Liver (tissue), 3 donors: ENCODE measurements at regions not wholly inside any gene's neighbourhood (a gene's known extent, or its start where the extent isn't known, plus 50 kb on each side); places are given as distances from the start of the nearest gene placed in this dataset.

Experiments used
- ATF3 ChIP-seq: IDR thresholded peaks from 2 replicates; pipeline ENCODE4 v1.6.1; 2016; ENCODE audit warnings: antibody characterized with exemption
- CTCF ChIP-seq: fragments of 150-350 bp; IDR thresholded peaks from 2 replicates; pipeline ENCODE4 v1.5.1; 2017; ENCODE audit warnings: improper control_type of control experiment, low read depth, low read length; ENCODE audit not compliant: missing input control
- EGR1 ChIP-seq, 2 donors: IDR thresholded peaks; 2 replicates each; pipeline ENCODE4 v1.6.1; 2016 to 2018; ENCODE audit warnings: antibody characterized with exemption in 2 of 2, low read depth in 2 of 2
- FOXA1 ChIP-seq: IDR thresholded peaks from 2 replicates; pipeline ENCODE4 v1.6.1; 2016; ENCODE audit warnings: antibody characterized with exemption
- HNF4A ChIP-seq, 2 donors: conservative IDR thresholded peaks; 2 replicates each; pipeline ENCODE4 v1.6.1; 2016; ENCODE audit warnings: antibody characterized with exemption in 2 of 2, mild to moderate bottlenecking in 2 of 2
- HNF4G ChIP-seq: IDR thresholded peaks from 2 replicates; pipeline ENCODE4 v1.6.1; 2016; ENCODE audit warnings: antibody characterized with exemption
- MAX ChIP-seq: IDR thresholded peaks from 2 replicates; pipeline ENCODE4 v1.6.1; 2016; ENCODE audit warnings: antibody characterized with exemption
- RAD21 ChIP-seq, 2 donors: IDR thresholded peaks; 2 replicates each; pipeline ENCODE4 v1.6.1; 2016; ENCODE audit warnings: antibody characterized with exemption in 2 of 2, mild to moderate bottlenecking in 2 of 2
- RXRA ChIP-seq, 2 donors: IDR thresholded peaks; 2 replicates each; pipeline ENCODE4 v1.6.1; 2017 to 2018; ENCODE audit warnings: antibody characterized with exemption in 2 of 2, mild to moderate bottlenecking in 1 of 2
- SP1 ChIP-seq: IDR thresholded peaks from 2 replicates; pipeline ENCODE4 v1.6.1; 2018; ENCODE audit warnings: antibody characterized with exemption, mild to moderate bottlenecking
- TAF1 ChIP-seq: conservative IDR thresholded peaks from 2 replicates; pipeline ENCODE4 v1.6.1; 2016; ENCODE audit warnings: antibody characterized with exemption, mild to moderate bottlenecking
- YY1 ChIP-seq: IDR thresholded peaks from 2 replicates; pipeline ENCODE4 v1.6.1; 2016; ENCODE audit warnings: antibody characterized with exemption, mild to moderate bottlenecking
- donor health status: healthy.
- donor health status: healthy.

- TF ChIP-seq RAD21 (IDR thresholded peaks at IDR 0.05) (no peak), CTCF (no peak), MAX (no peak), EGR1 (IDR thresholded peaks at IDR 0.05; ENCODE audit: low read depth in 2 of 2) (no peak), HNF4A (conservative IDR thresholded peaks at IDR 0.05) (no peak), HNF4G (no peak), SP1 (no peak), ATF3 (no peak), YY1 (no peak), TAF1 (no peak), FOXA1 (no peak), RXRA (IDR thresholded peaks at IDR 0.05) (no peak)
Measured at GRCh38 chr6:159376516-159377158, 207.4 kb downstream of the FNDC1 start.
